ENCODE measurements at regions not wholly inside any gene's neighbourhood (a gene's known extent, or its start where the extent isn't known, plus 50 kb on each side); places are given as distances from the start of the nearest gene placed in this dataset.

DNA sequence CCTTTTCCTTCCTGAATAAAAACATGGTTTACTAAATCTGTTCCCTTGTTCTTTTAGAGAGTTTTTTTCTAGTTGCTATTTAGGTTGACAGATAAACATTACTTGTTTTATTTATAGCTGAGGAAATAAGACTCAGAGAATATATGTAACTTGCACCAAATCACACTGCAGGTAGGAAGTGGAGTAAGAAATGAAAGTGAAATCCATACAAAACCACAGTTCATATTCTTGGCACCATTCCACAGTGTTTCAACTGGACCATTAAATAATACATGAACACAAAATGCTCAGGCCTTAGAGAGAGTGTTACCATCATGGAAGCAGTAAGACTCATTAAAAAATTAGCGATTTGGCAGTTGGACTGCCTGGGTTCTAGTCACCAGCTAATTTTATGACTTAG, 326.9 kb upstream of the SLIT2 start:
- no peak for TF ChIP-seq POLR2A (IDR thresholded peaks at IDR 0.05)
- TF ChIP-seq, protein P1, sequence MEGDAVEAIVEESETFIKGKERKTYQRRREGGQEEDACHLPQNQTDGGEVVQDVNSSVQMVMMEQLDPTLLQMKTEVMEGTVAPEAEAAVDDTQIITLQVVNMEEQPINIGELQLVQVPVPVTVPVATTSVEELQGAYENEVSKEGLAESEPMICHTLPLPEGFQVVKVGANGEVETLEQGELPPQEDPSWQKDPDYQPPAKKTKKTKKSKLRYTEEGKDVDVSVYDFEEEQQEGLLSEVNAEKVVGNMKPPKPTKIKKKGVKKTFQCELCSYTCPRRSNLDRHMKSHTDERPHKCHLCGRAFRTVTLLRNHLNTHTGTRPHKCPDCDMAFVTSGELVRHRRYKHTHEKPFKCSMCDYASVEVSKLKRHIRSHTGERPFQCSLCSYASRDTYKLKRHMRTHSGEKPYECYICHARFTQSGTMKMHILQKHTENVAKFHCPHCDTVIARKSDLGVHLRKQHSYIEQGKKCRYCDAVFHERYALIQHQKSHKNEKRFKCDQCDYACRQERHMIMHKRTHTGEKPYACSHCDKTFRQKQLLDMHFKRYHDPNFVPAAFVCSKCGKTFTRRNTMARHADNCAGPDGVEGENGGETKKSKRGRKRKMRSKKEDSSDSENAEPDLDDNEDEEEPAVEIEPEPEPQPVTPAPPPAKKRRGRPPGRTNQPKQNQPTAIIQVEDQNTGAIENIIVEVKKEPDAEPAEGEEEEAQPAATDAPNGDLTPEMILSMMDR (IDR thresholded peaks at IDR 0.05) = no peak

All from heart left ventricle (tissue), 13 donors.